ENCODE measurements at regions not wholly inside any gene's neighbourhood (a gene's known extent, or its start where the extent isn't known, plus 50 kb on each side); places are given as distances from the start of the nearest gene placed in this dataset.

DNA sequence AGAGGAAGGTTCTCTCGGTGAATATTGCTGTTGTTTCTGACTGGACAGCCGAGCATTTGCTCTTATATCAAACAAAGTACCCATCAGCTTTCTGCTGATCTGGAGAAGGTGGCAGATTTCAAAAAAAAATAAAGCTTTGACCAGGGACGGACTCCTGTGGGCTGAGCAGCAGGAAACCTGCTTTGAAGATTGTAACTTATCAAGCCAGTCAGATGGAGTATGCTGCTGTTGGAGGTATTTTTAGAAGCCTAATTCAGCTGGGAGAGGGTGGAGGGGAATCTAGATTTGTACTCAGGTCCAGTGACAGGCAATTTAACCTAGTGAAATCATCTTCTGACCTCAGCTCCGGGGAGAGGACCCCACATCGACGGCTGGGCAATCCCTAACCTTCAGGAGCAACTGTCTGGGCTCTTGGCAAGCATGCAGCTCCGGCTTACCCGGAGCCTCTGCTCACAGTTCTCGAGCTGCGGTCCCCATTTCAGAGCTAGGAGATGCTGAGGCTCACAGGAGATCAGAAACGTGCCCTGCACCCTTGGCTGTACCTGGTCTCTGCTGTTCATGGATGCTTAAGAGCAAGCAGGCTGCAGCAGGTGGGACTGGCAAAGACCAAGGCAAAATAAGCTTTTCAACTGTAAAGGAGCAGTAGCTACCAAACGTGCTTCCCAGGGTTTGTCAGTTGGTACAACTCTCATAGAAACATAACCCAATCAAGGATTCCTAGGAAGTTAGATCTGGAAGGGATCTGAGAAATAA is 89.3 kb upstream of the ST8SIA2 start:
- DNase-seq (ENCODE audit: low spot score) = no peak

DNA sequence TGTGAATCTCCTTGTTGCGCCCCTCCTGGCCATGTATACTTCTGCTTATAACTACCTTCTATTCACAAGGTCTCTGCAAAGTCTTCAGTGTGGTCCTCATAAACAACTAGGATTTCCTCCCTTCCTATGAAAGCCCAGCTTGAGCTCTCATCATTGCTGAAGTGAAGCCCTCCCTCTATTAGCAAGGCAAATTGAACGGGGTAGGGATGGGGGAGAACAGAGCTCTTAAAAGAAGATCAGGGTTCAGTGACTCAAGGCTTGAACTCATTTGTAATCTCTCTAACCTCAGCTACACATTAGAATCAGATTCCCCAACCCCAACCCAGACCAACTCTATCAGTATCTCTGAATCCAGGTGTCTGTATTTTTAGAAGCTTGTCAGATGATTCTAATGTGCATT is 88.3 kb upstream of the ST8SIA2 start:
- no peak for DNase-seq (ENCODE audit: low spot score)

DNA sequence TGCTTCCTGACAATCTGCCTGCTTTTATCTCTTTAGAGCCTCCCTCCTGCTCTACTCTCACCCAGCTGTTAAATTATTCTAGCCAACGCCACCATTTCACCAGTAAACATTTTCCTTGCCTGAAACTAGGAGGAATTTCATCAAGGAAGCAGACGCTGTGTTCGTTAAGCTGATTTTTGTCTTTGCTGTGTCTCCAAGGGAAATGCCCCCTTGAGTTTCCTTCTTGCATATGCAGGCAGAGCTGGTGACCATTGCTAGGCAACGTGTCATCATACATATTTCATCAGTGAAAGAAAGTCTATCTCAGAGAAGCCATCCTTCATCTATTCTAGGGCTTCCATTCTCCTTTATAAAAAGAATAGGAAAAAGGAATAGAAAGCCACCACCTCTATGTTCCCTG is 87.0 kb upstream of the ST8SIA2 start:
- peak; percentile 27 for DNase-seq (ENCODE audit: low spot score)

DNA sequence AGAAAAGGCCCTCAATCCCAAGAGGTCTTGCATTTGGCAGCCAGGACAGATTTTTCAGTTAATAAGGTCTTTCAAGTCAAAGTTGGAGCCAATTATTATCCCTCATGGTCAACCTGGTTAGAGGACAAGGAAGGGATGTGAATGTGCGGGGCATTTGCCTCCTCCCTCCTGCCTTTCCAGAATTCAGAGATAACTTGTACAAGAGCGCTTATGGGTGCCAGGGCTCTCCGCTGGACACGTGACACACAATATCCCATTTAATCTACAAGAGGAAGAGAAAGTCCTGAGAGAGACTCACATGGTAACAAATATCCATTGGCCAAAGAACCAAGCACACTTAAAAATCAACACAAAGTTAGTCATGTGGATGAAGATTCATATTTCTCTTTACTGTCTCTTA is 78.5 kb upstream of the ST8SIA2 start:
- no peak for DNase-seq (ENCODE audit: low spot score)

DNA sequence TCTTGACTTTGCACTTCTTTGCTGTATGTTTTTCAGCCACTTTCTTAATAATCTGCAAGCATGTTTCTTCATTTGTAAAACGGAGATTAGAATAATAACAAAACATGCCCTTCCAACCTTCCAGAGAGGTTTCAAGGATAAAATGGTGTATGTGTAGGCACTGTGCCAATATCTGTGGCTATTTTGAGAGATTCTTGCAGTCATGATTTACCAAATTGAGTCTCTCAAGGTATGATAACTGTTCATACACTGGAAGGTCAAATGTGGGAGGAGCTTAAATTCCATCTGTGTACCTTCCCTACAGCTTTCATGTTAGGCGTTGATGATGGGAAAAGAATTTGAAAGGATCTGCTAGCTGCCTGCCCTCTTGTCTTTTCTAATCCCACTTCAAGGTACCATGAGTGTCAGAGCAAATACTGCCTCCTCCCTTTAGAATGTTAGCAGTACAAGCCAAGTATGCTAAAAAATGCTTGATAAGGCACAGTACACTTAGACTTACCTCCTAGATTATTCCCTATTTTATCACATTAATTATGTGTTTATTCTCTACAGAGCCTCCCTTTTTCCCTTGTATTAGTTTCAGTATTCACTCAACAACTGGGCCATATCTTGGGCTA is 78.0 kb upstream of the ST8SIA2 start:
- DNase-seq (ENCODE audit: low spot score) = no peak

DNA sequence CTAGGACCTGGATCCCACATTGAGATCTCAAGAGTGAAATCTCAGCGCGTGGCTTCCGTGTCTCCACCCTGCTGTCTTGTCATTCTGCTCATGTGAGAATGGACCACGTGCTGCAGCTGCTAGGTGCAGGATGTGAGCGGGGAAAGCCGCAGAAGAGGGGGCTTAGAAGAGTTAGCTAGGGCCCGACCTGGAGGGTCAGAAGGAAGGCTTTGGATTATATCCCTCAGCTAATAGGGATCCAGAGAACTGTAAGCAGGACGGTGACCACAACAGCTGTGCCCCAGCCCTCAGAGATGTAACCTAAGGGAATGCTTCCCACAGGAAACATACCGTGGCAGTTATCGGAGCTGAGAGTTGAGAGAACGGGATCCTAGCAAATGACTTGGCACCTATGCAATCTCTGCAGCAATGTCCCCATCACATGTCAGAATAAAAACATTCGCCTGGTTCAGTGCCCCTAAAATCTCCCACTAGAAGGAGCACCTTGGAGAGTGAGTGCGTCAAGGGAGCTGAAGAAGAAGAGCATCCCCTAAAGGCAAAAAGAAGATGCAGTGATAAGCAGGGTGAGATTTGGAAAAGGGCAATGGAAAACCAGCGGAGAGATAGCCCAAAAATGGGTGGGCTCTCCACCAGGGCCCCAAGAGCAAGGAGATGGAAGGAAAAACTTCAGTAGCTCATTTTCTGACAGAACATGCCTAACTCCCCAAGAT is 76.9 kb upstream of the ST8SIA2 start:
- DNase-seq (ENCODE audit: low spot score) = no peak

DNA sequence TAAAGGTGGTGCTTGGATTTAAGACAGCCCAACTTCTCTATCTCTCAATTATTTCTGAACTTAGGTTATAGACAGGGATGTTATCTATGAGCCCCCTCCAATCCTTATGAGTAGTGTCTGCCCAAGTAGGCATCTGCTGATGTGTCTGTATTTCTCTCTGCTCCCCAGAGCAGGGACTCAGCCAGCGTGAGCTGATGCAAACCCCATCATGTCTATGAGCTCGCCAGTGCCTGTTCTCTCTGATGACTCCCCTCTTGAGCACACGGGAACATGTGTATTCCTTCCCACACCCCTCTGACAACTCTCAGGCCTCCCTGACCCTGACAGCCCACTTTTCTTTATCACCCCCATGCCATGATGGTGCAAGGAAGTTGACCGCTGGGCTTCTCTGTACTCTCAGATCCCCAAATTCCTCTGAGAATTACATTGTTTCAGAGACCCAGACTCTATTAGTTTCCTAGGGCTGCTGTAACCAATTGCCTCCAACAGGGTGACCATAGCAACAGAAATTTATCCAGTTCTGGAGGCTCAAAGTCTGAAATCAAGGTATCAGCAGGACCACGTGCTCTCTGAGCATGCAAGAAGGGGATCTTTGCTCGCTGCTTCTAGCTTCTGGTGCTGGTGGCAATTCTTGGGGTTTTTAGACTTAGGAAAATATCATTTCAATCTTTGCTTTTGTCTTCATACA is 73.5 kb upstream of the ST8SIA2 start:
- no peak for DNase-seq (ENCODE audit: low spot score)

DNA sequence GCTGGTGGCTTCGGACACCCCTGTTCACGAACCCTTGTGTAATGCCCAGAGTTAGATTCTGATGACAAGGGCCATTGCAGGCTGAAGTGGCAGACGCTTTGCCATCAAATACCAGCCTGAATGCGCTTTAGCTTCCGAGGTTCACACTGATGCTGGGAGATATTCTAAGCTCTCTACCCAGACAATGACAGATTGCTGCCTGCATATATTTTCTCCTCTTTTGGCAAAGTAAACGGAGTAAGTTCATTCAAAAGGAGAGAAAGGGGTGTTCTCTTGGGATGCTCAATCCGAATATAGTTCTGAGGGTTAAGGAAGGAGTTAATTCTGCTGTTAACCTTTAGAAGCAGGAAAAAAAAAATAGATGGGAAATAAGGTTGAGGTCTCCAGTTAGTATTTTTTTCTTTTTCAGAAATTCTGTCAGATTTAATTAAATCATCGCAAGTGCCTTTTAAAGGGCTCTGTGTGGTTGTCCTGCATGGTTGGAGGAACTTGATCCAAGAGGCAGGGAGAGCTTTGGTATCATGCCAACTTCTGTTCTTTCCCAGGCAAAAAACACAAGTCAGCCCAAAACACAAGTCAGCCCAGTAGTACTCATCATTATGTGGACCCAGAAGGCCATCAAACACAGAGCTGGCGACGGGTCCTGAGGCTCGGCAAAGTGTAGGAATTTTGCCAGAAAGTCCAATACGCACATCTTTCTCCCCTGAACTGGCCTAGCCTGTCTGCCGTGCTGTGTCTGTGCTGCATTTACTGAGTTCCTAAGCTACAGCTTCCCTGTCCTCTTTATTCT is 70.9 kb upstream of the ST8SIA2 start:
- DNase-seq (ENCODE audit: low spot score) = no peak

DNA sequence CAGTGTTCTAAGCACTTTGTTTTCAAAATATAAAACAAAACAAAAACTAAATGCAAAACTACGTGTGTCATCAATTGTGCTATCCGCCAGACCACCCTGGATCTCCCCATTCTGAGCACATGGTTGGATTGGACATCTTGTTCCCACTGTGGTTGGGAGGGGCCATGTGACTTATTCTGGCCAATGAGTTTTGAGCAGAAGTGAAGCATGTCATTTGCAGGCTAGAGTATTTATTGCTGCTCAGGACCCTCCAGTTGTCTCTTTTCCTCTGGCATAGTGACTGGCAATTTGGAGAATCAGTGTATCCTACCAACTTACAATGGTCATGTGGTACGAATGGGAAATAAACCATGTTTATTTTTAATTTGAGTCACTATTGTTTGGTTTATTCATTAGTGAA is 70.2 kb upstream of the ST8SIA2 start:
- no peak for DNase-seq (ENCODE audit: low spot score)

DNA sequence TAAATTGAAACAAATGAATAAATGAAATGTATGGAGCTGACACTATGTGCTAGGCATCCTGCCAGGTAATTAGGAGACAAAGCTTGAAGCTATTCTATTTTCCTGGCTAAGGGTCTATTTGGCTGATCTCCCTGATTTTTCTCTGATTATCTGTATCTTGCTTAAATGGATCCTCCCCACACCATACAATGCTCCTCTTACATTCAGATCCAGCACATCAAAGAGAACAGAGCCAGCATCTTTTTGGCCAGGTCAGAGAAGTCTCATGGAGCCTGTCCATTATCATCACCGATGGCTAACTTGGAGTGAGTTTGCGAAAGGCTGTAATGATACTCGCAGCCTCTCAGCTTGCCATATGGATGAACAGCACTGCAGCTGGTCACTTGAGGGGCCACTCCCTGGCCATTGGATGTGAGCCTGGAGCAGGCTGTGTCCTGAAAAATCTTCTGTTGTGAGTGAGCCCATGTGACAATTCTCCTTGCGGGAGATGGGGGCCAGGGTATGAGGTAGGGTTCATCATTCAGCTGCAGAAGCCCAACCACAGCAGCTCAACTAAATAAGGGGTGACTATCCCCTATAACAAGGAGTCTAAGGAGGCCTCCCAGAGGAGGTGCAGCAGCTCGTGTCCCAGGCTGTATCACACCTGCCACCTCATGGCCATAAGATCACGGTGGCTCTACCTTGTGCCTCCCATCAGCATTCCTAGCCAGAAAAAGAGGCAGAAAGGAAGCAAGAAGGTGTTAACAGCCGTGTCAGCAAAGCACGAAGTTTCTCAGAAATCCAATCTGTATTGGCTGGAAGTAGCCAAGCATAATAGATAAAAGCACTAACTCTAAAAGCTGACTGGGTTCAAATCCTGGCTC is 69.3 kb upstream of the ST8SIA2 start:
- no peak for DNase-seq (ENCODE audit: low spot score)

DNA sequence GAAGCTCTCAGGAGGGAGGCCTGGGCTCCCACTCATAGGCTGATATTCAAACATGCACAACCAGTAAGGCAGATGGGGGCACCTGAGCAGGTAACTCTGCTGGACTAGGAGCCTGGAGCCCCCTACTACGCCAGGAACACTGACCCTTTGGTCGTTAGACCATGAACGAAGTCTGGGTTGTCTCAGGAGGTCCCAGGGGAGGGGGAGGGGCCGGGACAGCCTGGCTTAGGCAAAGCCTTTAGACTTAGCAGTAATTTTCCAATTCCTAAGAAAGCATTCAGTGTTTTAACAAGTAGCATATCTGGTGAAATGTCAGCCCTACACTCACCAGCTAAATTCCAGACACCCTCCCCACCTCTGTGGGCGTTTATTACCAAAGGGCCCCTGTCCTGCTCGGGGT is 67.4 kb upstream of the ST8SIA2 start:
- DNase-seq (ENCODE audit: low spot score) = no peak

DNA sequence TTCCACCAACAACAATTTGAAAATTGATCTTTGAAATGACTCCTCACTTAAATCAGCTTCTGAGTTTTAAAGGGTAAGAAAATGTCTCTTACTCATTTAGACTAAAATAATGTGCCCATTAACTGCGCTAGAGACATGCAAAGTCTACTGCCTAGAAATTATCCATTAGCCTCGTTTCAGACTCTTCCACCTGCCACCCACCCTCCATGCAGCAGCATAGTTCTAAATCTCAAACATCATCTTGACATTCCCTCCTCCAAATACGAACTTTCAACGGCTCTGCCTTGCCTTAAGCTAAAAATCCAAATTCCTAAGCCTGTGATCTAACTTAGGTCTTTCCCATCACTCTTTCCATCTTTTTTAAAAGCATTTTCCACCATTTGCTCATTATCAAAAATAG is 66.6 kb upstream of the ST8SIA2 start:
- DNase-seq (ENCODE audit: low spot score) = no peak

DNA sequence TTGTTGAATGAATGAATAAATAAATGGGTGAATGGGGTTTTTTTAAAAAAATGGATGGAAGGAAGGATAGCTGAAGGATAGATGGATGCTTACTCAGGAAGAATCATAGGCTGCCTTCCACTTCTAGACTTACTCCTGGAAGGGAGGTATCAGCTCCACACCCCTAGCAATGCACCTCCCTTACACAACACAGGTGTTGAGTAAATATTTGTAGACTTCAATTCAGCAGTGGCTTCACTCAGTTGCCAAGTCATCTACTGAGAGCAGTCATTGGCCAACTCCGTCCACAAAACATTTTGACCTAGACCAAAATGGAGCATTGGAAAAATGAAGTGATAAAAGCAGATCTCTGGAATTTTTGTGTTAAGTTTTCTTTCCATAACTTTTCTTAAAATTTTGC is 65.5 kb upstream of the ST8SIA2 start:
- no peak for DNase-seq (ENCODE audit: low spot score)

DNA sequence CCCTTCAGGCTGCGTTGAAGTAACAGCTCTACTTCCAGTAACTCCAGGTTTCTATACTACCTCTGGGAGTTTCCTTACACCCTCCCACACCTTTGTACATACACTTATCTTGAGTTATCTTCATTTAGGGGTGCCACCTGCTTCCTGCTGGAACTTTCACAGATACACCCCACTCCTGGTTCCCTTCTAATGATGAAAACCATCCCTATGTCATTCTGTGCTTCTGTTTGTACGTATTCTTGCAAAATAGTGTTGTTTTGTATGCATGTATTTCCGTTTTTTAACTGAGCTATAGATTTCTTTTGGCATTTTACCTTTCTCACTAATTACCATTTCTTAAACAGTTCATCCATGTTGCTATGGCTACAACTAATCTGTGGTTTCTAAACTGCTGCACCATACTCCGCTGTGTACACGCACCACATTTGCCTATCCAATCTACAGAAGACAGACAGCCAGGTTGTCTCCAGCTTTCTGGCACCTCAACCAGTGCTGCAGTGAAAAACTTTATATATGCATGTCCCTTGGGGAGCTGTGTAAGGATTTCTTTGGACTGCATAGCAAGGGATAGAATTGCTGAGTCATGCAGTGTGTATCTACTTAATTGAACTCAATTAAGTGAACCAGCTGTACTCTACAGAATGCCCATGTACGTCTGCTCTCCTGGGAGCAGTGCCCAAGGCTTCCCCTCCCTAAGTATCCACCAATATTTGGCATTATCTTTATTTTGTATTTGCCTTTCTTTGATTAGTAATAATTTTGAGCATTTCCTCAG is 61.4 kb upstream of the ST8SIA2 start:
- DNase-seq (ENCODE audit: low spot score) = no peak

DNA sequence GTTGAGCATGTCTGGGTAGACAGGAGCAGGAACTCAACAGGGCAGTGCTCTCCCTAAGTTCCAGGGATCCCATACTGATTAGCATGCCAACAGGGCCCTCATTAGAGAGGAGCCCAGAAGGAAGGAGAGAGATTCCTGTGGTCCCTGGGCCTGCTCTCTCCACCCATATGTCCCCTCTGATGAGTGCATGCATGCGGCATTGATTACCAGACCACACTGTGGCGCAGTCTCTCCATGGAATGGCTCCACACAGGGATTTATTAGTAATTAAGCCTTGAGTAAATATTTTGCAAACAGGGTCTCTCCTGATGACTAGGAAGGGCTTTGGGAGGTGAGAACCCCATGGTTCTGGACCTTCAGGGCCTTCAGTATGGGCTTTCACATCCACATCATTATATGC is 60.0 kb upstream of the ST8SIA2 start:
- DNase-seq (ENCODE audit: low spot score) = no peak

DNA sequence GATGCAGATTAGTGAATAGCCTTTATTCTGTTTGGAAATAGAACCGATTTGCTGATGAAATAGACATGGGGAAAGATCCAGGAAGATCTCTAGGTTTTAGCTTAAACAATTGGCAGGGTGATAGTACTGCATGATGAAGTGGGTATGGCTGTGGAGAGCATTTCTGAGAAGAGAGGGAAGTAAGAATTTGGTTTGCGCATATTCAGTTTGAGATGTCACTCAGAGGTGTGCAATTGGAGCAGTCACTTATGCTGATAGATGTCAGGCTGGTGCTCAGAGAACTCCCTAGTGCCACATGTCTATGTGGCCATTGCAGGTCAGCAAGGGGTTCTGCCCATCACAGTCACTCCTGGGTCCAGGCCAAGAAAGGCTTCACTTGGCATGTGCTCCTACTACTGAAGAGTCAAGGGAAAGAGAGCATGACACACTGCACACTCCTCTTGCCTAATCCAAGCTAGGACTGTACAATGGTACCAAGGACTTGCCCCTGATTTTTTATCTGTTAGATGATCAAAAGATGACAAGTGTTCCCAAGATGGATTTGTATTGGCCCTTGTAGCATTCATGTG is 57.2 kb upstream of the ST8SIA2 start:
- DNase-seq (ENCODE audit: low spot score) = no peak

DNA sequence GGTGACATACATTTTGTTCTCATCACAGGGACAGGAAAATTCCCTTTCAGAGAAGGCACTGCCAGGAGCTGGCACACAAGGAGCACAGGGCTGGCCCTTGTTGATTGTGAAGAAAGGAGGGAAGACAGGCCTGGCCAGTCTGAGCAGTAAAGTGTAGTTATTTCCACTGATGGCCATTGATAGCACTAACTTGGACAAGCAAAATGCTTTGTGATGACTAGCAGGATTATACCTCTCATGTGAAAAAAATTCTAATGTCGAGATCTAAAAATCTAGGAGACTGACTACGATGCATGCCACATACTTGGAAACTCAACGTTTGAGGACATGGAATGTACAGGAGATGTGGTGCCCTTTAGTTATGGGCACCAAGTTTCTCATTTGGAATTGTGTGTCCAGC is 54.3 kb upstream of the ST8SIA2 start:
- no peak for DNase-seq (ENCODE audit: low spot score)

All from COLO829 (cell line).